ENCODE measurements at regions not wholly inside any gene's neighbourhood (a gene's known extent, or its start where the extent isn't known, plus 50 kb on each side); places are given as distances from the start of the nearest gene placed in this dataset.
A peak's percentile ranks its signal among the peaks of the same experiment; 100 is the strongest.
"Not testable (repeated sequence)": the region's sequence is repeated elsewhere in the genome, so short reads cannot be mapped to it uniquely, and the experiment has no call there.

DNA sequence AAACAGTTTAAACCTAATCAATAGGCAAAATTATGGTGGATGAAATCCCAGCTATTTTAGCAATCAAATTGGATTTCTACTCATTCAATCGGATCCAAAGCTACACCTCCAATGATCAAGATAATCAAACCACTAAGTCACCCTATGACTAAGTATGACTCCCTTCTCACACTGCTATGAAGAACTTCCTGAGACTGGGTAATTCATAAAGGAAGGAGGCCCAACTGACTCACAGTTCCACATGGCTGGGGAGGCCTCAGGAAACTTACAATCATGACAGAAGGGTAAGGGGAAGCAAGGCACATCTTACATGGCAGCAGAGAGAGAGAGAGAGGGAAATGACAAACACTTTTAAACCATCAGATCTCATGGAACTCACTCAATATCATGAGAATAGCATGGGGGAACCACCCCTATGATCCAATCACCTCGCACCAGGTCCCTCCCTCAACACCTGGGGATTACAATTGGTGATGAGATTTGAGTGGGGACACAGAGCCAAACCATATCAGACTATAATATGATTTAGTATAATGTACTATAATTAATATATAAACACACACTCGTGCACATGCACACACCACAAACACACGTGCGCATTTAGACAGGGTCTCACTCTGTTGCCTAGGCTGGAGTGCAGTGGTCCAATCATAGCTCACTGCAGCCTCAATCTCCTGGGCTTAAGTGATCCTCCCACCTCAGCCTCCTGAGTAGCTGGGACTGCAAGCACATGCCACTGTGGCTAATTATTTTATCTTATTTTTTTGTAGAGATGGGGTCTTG lies 213.6 kb upstream of the FOXK1 start:
- Histone ChIP-seq H3K27ac (no peak overlapping the region), H3K4me1 (no peaks in the 10 kb centered on the region), H3K4me3 (no peak overlapping the region), H3K9me3 (no peaks in the 10 kb centered on the region), H3K27me3 (no peaks in the 10 kb centered on the region), H3K36me3 (no peaks in the 10 kb centered on the region)
- 84 to 87% methylated on average over 5 of the region's 5 CpGs for WGBS, 2 donors
- DNase-seq (ENCODE audit: low spot score in 2 of 2), result no peak
- TF ChIP-seq, protein P1, sequence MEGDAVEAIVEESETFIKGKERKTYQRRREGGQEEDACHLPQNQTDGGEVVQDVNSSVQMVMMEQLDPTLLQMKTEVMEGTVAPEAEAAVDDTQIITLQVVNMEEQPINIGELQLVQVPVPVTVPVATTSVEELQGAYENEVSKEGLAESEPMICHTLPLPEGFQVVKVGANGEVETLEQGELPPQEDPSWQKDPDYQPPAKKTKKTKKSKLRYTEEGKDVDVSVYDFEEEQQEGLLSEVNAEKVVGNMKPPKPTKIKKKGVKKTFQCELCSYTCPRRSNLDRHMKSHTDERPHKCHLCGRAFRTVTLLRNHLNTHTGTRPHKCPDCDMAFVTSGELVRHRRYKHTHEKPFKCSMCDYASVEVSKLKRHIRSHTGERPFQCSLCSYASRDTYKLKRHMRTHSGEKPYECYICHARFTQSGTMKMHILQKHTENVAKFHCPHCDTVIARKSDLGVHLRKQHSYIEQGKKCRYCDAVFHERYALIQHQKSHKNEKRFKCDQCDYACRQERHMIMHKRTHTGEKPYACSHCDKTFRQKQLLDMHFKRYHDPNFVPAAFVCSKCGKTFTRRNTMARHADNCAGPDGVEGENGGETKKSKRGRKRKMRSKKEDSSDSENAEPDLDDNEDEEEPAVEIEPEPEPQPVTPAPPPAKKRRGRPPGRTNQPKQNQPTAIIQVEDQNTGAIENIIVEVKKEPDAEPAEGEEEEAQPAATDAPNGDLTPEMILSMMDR (IDR thresholded peaks at IDR 0.05), result no peak
- TF ChIP-seq POLR2A (IDR thresholded peaks at IDR 0.05) (no peak), EP300 (IDR thresholded peaks at IDR 0.05) (no peak)

DNA sequence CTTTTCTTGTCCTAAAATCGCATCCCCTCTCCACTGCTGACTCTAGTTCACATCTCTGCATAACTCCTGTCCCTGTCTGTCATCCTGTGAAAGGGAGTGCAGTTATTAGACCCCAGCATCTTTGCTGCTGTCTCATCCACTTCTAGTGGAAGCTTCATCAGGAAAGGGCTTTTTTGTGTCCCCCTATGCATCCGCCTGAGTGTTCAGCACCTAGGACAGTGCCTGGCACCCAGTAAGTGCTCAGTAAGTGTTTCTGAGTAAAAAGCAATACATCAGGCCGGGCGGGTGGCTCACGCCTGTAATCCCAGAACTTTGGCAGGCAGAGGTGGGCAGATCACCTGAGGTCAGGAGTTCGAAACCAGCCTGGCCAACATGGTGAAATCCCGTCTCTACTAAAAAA lies 211.8 kb upstream of the FOXK1 start:
- Histone ChIP-seq H3K27me3 (no peaks in the 10 kb centered on the region), H3K4me1 (no peaks in the 10 kb centered on the region), H3K27ac (no peak overlapping the region), H3K4me3 (no peak overlapping the region), H3K36me3 (no peaks in the 10 kb centered on the region), H3K9me3 (no peaks in the 10 kb centered on the region)
- TF ChIP-seq EP300 (IDR thresholded peaks at IDR 0.05) (no peak), POLR2A (IDR thresholded peaks at IDR 0.05) (no peak)
- TF ChIP-seq, protein P1 (IDR thresholded peaks at IDR 0.05), result no peak
- 66 to 70% methylated on average over 7 of the region's 7 CpGs for WGBS, 2 donors
- DNase-seq (ENCODE audit: low spot score in 2 of 2), result no peak

DNA sequence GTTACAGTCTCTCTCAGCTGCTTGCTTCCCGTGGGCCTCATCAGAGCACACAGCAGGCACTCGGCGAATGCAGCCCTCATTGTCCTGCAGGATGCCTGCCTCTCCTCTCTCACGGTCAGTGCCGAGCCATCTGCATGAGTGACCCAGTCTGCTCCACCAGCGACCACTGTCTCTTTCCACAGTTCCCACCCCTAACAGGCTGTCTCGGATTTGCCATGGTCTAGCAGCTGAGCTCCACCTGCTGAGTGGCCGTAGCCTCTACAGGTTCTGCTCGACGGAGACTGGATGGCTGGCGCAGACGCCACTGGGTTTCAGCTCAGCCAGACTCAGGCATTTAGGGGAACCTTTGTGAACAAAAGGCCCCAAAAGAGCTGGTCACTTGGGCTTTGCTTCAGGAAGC lies 209.4 kb upstream of the FOXK1 start:
- TF ChIP-seq POLR2A (IDR thresholded peaks at IDR 0.05) (no peak), EP300 (IDR thresholded peaks at IDR 0.05) (no peak)
- TF ChIP-seq, protein P1 (IDR thresholded peaks at IDR 0.05), result no peak
- Histone ChIP-seq H3K4me1 (no peaks in the 10 kb centered on the region), H3K9me3 (no peaks in the 10 kb centered on the region), H3K36me3 (no peaks in the 10 kb centered on the region), H3K4me3 (no peak overlapping the region), H3K27me3 (no peaks in the 10 kb centered on the region), H3K27ac (no peak overlapping the region)
- 20 to 53% methylated on average over 12 of the region's 12 CpGs for WGBS, 2 donors
- no peak for DNase-seq (ENCODE audit: low spot score in 2 of 2)

DNA sequence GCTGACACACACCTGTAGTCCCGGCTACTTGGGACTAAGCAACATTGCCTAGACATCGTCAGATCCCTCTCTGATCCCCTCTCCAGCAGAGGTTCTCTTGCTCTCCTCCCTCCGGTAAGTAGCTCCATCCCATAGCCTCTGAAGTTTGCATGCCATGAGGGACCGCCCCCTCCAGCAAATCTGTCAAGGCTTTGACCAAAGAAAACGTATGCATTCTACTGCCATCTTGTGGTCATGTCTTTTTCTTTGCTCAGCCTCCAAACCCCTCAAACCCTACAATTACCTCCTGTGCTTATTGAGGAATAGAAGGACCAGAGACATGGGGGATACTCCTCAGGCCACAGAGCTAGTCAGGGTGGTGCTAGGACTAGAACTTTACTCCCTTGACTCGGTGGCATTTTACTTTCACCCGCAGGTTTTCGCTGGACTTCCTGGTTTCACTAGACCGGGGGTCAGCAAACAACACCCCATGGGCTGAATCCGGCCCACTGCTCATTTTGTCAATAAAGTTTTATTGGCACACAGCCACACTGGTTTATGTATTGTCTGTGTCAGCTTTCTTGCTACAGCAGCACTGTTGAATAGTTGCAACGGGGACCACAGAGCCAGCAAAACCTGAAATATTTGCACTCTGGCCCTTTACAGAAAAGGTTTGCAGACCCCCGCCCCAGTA lies 202.6 kb upstream of the FOXK1 start:
- Histone ChIP-seq H3K9me3 (peaks cover 0 to 44% (median 2%) of the 10 kb centered on the region in 4 donors), H3K27ac (no peak overlapping the region), H3K27me3 (no peaks in the 10 kb centered on the region), H3K4me3 (no peak overlapping the region), H3K36me3 (no peaks in the 10 kb centered on the region), H3K4me1 (no peaks in the 10 kb centered on the region)
- 63 to 65% methylated on average over 12 of the region's 12 CpGs for WGBS, 2 donors
- no peak for DNase-seq (ENCODE audit: low spot score in 2 of 2)
- TF ChIP-seq POLR2A (IDR thresholded peaks at IDR 0.05), result no peak
- no peak for TF ChIP-seq EP300 (IDR thresholded peaks at IDR 0.05)
- TF ChIP-seq, protein P1 (IDR thresholded peaks at IDR 0.05), result peak in 1 of 5 experiments; percentile 13

DNA sequence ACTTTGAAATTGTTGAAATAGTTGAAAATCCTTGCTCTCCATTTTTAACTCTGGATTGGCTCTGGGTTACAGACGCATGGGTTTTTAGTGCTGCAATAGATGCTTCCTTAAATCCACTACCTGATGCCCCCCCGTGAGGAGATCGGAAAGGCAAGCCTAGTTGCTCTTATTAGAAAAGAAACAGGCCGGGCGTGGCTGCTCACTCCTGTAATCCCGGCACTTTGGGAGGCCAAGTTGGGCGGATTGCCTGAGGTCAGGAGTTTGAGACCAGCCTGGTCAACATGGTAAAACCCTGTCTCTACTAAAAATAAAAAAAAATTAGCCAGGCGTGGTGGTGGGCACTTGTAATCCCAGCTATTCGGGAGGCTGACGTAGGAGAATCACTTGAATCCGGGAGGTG lies 202.0 kb upstream of the FOXK1 start:
- not testable (repeated sequence) for H3K27me3 ChIP-seq; H3K36me3 ChIP-seq; H3K4me1 ChIP-seq; H3K27ac ChIP-seq; DNase-seq (ENCODE audit: low spot score in 2 of 2); H3K4me3 ChIP-seq
- WGBS, 2 donors, result 91 to 94% methylated on average over 11 of the region's 11 CpGs
- H3K9me3 ChIP-seq, result peaks cover 0 to 50% (median 2%) of the 10 kb centered on the region in 4 donors

Data from tibial nerve (tissue), 4 donors.